ENCODE measurements at regions not wholly inside any gene's neighbourhood (a gene's known extent, or its start where the extent isn't known, plus 50 kb on each side); places are given as distances from the start of the nearest gene placed in this dataset.

- no peak overlapping the region for H2AK5ac ChIP-seq (ENCODE audit: insufficient read length, low read length)
- H4K8ac ChIP-seq (replicated peaks; ENCODE audit: insufficient read length, low read depth, low read length), result no peak overlapping the region
- DNase-seq, result no peak
- H3K79me1 ChIP-seq (ENCODE audit: insufficient read depth, low read depth, low read length, poor library complexity, severe bottlenecking), result no peaks in the 10 kb centered on the region
- no peak for TF ChIP-seq CTCF (conservative IDR thresholded peaks at IDR 0.05)
- H3K27me3 ChIP-seq (ENCODE audit: insufficient read depth, low read length), result no peaks in the 10 kb centered on the region
- no peaks in the 10 kb centered on the region for H3K4me1 ChIP-seq (ENCODE audit: insufficient read depth, low read length)
- no peak overlapping the region for H3K56ac ChIP-seq (ENCODE audit: insufficient read length, low read depth, low read length)
- no peaks in the 10 kb centered on the region; a peak in 1 of 7 replicates for H3K36me3 Mint-ChIP-seq (ENCODE audit: insufficient read depth in 1 of 3, low read depth in 3 of 3)
- no peak overlapping the region for H2AFZ ChIP-seq (ENCODE audit: low read length)
- no peak overlapping the region for H4K91ac ChIP-seq (ENCODE audit: insufficient read length, low read depth, low read length)
- H2BK120ac ChIP-seq (ENCODE audit: low read depth, low read length, poor library complexity, severe bottlenecking), result no peak overlapping the region
- H3K9me3 Mint-ChIP-seq, result no peaks in the 10 kb centered on the region
- H3K4me2 ChIP-seq (ENCODE audit: insufficient read depth, insufficient read length, low read length), result no peak overlapping the region
- H3K23ac ChIP-seq (ENCODE audit: insufficient read length, low read depth, low read length), result no peak overlapping the region
- no peak overlapping the region for H3K4ac ChIP-seq (ENCODE audit: low read depth, low read length)
- H3K14ac ChIP-seq (ENCODE audit: insufficient read depth, low read length), result no peak overlapping the region
- no peak overlapping the region for H3T11ph ChIP-seq (ENCODE audit: low read length)
- H3K27ac ChIP-seq (ENCODE audit: insufficient read length, low read depth, low read length), result no peak overlapping the region
- H3K4me3 Mint-ChIP-seq, result no peak overlapping the region
- H3K18ac ChIP-seq (ENCODE audit: insufficient read length, low read depth, low read length), result no peak overlapping the region
- no CpG with 5 or more reads among the region's 1 CpG for WGBS (ENCODE audit: extremely low coverage, insufficient read length, low lambda C conversion rate)
- no peak overlapping the region for H2BK20ac ChIP-seq (ENCODE audit: low read depth, low read length, poor library complexity, severe bottlenecking)
- no peak overlapping the region for H2BK15ac ChIP-seq (ENCODE audit: low read depth, low read length)
- H3K4me1 Mint-ChIP-seq, result no peaks in the 10 kb centered on the region
- no peak overlapping the region for H4K5ac ChIP-seq (ENCODE audit: insufficient read length, low read depth, low read length)
- H4K20me1 ChIP-seq (ENCODE audit: control insufficient read depth, insufficient read depth, insufficient read length), result no peaks in the 10 kb centered on the region
- no peaks in the 10 kb centered on the region for H3K27me3 Mint-ChIP-seq (ENCODE audit: low read depth)
- H2BK5ac ChIP-seq (ENCODE audit: insufficient read length, low read length), result no peak overlapping the region
- no peak overlapping the region for H3K27ac Mint-ChIP-seq
- H3K9ac ChIP-seq (ENCODE audit: extremely low read depth, insufficient read length, low read length), result no peak overlapping the region
- H3K9me3 ChIP-seq (ENCODE audit: control insufficient read depth, low read depth, low read length), result no peaks in the 10 kb centered on the region
- no peaks in the 10 kb centered on the region for H3K23me2 ChIP-seq (ENCODE audit: insufficient read length, low read depth, low read length, poor library complexity, severe bottlenecking)
- H2BK12ac ChIP-seq (ENCODE audit: insufficient read length, low read depth, low read length), result no peak overlapping the region
- no peaks in the 10 kb centered on the region for H3K79me2 ChIP-seq (ENCODE audit: insufficient read depth, low read length)
These were observed 168.7 kb downstream of the GPR37 start for GRCh38 chr7:124596881-124597280.

Measured in H9 (cell line).